ENCODE measurements at regions not wholly inside any gene's neighbourhood (a gene's known extent, or its start where the extent isn't known, plus 50 kb on each side); places are given as distances from the start of the nearest gene placed in this dataset.

DNA sequence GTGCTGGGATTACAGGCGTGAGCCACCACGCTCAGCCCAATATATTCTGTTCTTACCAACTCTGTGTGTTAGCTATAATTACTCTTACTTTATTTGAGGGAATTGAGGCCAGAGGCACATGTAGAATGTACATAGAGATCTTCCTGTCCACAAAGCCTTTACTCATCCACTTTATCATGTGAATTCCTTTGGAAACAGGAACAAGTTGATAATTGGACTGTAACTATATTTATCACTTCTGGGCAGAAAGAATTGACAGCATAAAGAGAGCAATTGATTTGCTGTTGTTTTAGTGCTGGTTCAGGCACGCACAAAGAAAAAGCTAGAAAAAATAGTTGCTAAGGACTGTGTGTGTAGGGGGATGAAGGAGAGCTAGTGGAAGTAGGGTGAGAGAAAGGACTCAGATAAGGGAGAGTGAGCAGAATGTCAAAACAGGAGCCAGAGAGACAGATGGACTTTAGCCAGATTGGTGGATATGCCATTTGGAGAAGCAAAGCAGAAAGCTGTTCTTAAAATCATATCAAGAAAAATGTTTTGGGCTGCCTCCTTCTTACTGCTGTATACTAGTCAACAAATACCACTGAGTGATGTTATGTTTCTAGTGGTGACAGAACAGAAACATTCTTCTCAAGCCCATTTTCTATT lies 929.8 kb upstream of the CNTN5 start:
- TF ChIP-seq, protein P1, sequence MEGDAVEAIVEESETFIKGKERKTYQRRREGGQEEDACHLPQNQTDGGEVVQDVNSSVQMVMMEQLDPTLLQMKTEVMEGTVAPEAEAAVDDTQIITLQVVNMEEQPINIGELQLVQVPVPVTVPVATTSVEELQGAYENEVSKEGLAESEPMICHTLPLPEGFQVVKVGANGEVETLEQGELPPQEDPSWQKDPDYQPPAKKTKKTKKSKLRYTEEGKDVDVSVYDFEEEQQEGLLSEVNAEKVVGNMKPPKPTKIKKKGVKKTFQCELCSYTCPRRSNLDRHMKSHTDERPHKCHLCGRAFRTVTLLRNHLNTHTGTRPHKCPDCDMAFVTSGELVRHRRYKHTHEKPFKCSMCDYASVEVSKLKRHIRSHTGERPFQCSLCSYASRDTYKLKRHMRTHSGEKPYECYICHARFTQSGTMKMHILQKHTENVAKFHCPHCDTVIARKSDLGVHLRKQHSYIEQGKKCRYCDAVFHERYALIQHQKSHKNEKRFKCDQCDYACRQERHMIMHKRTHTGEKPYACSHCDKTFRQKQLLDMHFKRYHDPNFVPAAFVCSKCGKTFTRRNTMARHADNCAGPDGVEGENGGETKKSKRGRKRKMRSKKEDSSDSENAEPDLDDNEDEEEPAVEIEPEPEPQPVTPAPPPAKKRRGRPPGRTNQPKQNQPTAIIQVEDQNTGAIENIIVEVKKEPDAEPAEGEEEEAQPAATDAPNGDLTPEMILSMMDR (IDR thresholded peaks at IDR 0.05), result no peak

- TF ChIP-seq, protein P1 (IDR thresholded peaks at IDR 0.05), result no peak
Measured at GRCh38 chr11:98099371-98099770, 921.4 kb upstream of the CNTN5 start.

DNA sequence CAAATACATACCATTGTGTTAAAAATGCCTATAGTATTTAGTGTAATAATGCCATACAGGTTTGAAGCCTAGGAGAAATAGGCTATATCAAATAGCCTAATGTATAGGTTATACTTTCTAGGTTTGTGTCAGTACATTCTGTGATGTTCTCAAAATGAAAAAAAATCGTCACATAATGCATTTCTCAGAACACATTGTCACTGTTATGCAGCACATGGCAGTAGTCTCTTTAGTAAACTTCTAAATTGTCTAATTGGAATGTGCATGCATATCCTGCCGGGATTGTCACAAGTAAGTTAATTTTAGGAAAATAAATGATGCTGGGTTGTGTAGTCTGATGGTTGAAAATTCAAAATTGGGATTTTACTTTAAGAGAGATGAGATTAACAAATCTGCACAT lies 920.1 kb upstream of the CNTN5 start:
- TF ChIP-seq, protein P1 (IDR thresholded peaks at IDR 0.05), result no peak

- TF ChIP-seq, protein P1 (IDR thresholded peaks at IDR 0.05), result no peak
Measured at GRCh38 chr11:98101329-98101728, 919.4 kb upstream of the CNTN5 start.

- TF ChIP-seq, protein P1 (IDR thresholded peaks at IDR 0.05), result no peak
Measured at GRCh38 chr11:98104249-98104648, 916.5 kb upstream of the CNTN5 start.

GRCh38 chr11:98107736-98108135 lies 913.0 kb upstream of the CNTN5 start:
- TF ChIP-seq, protein P1 (IDR thresholded peaks at IDR 0.05), result no peak

DNA sequence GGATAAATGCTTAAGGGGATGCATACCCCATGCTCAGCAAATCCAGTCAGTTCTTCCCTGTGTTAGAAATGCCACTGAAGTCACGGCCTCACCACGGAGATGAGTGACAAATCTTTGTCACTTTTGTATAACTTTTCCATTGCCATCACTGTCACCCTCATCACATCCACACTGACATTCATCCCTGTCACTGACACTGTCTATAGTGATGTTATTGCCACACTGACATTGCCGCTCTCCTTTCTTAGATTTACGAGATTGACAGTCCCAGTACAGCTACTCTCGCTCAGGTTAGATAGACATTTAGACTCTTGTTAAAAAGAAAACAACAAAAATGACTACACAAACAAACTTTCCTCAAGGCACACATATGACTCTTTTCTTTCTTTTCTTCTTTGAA lies 910.7 kb upstream of the CNTN5 start:
- TF ChIP-seq, protein P1 (IDR thresholded peaks at IDR 0.05), result no peak

DNA sequence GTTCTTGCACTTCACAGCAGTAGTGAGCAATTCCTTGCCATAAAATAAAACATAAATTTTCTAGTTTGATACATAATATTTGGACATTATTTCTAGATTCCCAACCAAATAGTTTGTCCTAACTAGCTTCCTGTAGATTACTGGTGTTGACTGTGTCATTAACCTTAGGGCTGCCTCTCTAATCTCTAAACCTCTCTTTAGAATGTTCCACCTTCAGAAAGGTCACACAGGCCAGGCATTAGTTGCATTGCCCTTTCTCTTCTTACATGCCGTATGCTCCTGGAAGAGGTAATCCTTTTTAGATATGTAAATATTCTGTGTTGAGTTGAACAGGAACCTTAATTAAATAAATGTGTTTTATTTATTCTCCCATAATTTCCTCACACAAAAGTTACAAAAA lies 904.9 kb upstream of the CNTN5 start:
- TF ChIP-seq, protein P1 (IDR thresholded peaks at IDR 0.05), result no peak
